ENCODE measurements at regions not wholly inside any gene's neighbourhood (a gene's known extent, or its start where the extent isn't known, plus 50 kb on each side); places are given as distances from the start of the nearest gene placed in this dataset.

- TF ChIP-seq POLR2AphosphoS5 (IDR thresholded peaks at IDR 0.05) = no peak
- TF ChIP-seq CTCF (IDR thresholded peaks at IDR 0.05) = no peak
- TF ChIP-seq POLR2A (IDR thresholded peaks at IDR 0.05) = no peak
- ATAC-seq = no peak
- no peaks in the 10 kb centered on the region for H3K4me1 ChIP-seq
- no peaks in the 10 kb centered on the region for H3K36me3 ChIP-seq
- no peak overlapping the region for H3K4me3 ChIP-seq
- H3K9me3 ChIP-seq = no peaks in the 10 kb centered on the region
- no peaks in the 10 kb centered on the region for H3K27me3 ChIP-seq
- H3K27ac ChIP-seq = no peak overlapping the region
- WGBS, 2 donors (ENCODE audit: low coverage in 1 of 2) = 83 to 92% methylated on average over 2 to 3 of the region's 3 CpGs
These were observed 1197.5 kb upstream of the AUTS2 start for GRCh38 chr7:68400783-68401182.

- no peaks in the 10 kb centered on the region for H3K27me3 ChIP-seq
- TF ChIP-seq POLR2AphosphoS5 (IDR thresholded peaks at IDR 0.05) (no peak), EP300 (IDR thresholded peaks at IDR 0.05) (no peak), POLR2A (IDR thresholded peaks at IDR 0.05) (no peak), CTCF (IDR thresholded peaks at IDR 0.05) (no peak)
- WGBS, 2 donors (ENCODE audit: low coverage in 1 of 2) = 90 to 94% methylated on average over 2 of the region's 2 CpGs
- no peaks in the 10 kb centered on the region for H3K4me1 ChIP-seq
- no peaks in the 10 kb centered on the region for H3K36me3 ChIP-seq
- no peak for ATAC-seq
- H3K4me3 ChIP-seq = no peak overlapping the region
- H3K9me3 ChIP-seq = no peaks in the 10 kb centered on the region
- H3K27ac ChIP-seq = no peak overlapping the region
These were observed 1197.0 kb upstream of the AUTS2 start for GRCh38 chr7:68401313-68401712.

- Histone ChIP-seq H3K27me3 (no peaks in the 10 kb centered on the region), H3K4me1 (no peaks in the 10 kb centered on the region), H3K36me3 (no peaks in the 10 kb centered on the region), H3K4me3 (no peak overlapping the region), H3K27ac (no peak overlapping the region), H3K9me3 (no peaks in the 10 kb centered on the region)
- ATAC-seq = no peak
- TF ChIP-seq POLR2A (IDR thresholded peaks at IDR 0.05) (no peak), CTCF (IDR thresholded peaks at IDR 0.05) (no peak), EP300 (IDR thresholded peaks at IDR 0.05) (no peak), POLR2AphosphoS5 (IDR thresholded peaks at IDR 0.05) (no peak)
- WGBS, 2 donors (ENCODE audit: low coverage in 1 of 2) = 47 to 52% methylated on average over 4 of the region's 4 CpGs
These were observed 1191.8 kb upstream of the AUTS2 start for GRCh38 chr7:68406480-68406879.

- no peaks in the 10 kb centered on the region for H3K9me3 ChIP-seq
- H3K4me3 ChIP-seq = no peak overlapping the region
- no peak overlapping the region for H3K27ac ChIP-seq
- H3K4me1 ChIP-seq = no peaks in the 10 kb centered on the region
- no peak for ATAC-seq
- TF ChIP-seq POLR2A (IDR thresholded peaks at IDR 0.05) (no peak), EP300 (IDR thresholded peaks at IDR 0.05) (no peak), CTCF (IDR thresholded peaks at IDR 0.05) (no peak), POLR2AphosphoS5 (IDR thresholded peaks at IDR 0.05) (no peak)
- no peaks in the 10 kb centered on the region for H3K36me3 ChIP-seq
- H3K27me3 ChIP-seq = no peaks in the 10 kb centered on the region
These were observed 1190.8 kb upstream of the AUTS2 start for GRCh38 chr7:68407460-68407859.

- no peaks in the 10 kb centered on the region for H3K9me3 ChIP-seq
- WGBS, 2 donors (ENCODE audit: low coverage in 1 of 2) = 89 to 97% methylated on average over 1 of the region's 1 CpG
- no peak for TF ChIP-seq POLR2A (IDR thresholded peaks at IDR 0.05)
- TF ChIP-seq CTCF (IDR thresholded peaks at IDR 0.05) = no peak
- TF ChIP-seq EP300 (IDR thresholded peaks at IDR 0.05) = no peak
- no peak for TF ChIP-seq POLR2AphosphoS5 (IDR thresholded peaks at IDR 0.05)
- H3K27me3 ChIP-seq = no peaks in the 10 kb centered on the region
- no peak overlapping the region for H3K27ac ChIP-seq
- no peak for ATAC-seq
- H3K36me3 ChIP-seq = no peaks in the 10 kb centered on the region
- no peaks in the 10 kb centered on the region for H3K4me1 ChIP-seq
- H3K4me3 ChIP-seq = no peak overlapping the region
These were observed 1189.4 kb upstream of the AUTS2 start for GRCh38 chr7:68408873-68409272.

Measured in gastroesophageal sphincter (tissue), 4 donors.